Omental fat pad (tissue), 3 donors: ENCODE measurements at regions not wholly inside any gene's neighbourhood (a gene's known extent, or its start where the extent isn't known, plus 50 kb on each side); places are given as distances from the start of the nearest gene placed in this dataset.

Experiments
- ATAC-seq: fragments of 150-250 bp; one replicate; pipeline ENCODE4 v1.9.1; 2016; ENCODE audit warnings: mild to moderate bottlenecking, moderate library complexity; ENCODE audit not compliant: low FRiP score
- DNase-seq: peaks from one replicate; pipeline ENCODE4 v3.0.0-alpha.2; 2019; ENCODE audit warnings: low spot score
- CTCF ChIP-seq, 3 donors: fragments of 450-650 bp; IDR thresholded peaks; one replicate each; pipeline ENCODE4 v1.5.1; 2016 to 2017; ENCODE audit warnings: antibody characterized with exemption in 3 of 3, mild to moderate bottlenecking in 3 of 3, moderate library complexity in 2 of 3

- TF ChIP-seq CTCF (IDR thresholded peaks at IDR 0.05): no peak
- ATAC-seq (no peak), DNase-seq (no peak)
These were observed 64.1 kb upstream of the HRH2 start for GRCh38 chr5:175593794-175594193.

GRCh38 chr5:175595905-175596304, 62.0 kb upstream of the HRH2 start:
- ATAC-seq: no peak
- no peak for DNase-seq
- TF ChIP-seq CTCF (IDR thresholded peaks at IDR 0.05): no peak

- ATAC-seq (no peak), DNase-seq (no peak)
- TF ChIP-seq CTCF (IDR thresholded peaks at IDR 0.05): no peak
These were observed 61.1 kb upstream of the HRH2 start for GRCh38 chr5:175596761-175597189.

- ATAC-seq: no peak
- no peak for TF ChIP-seq CTCF (IDR thresholded peaks at IDR 0.05)
- no peak for DNase-seq
These were observed 60.2 kb upstream of the HRH2 start for GRCh38 chr5:175597718-175598117.

DNA sequence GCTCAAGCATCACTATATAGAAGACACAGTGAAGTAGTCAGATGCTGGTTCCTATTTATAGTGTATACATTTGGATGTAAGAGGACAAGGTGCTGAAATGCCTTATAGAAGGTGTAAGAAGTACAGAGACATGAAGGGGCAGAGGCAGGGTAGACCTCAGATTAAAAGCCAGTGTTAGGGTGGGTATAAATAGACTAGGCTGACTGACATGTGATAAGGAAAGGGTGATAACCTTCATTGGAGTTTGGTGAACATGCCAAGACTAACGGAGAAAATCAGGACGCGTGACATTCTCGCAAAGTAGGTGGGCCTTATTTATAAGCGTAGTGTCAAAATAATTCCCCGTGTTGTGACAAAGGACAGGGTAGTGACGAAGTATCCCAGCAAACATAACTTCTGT, 59.1 kb upstream of the HRH2 start:
- no peak for ATAC-seq
- no peak for TF ChIP-seq CTCF (IDR thresholded peaks at IDR 0.05)
- DNase-seq: no peak

DNA sequence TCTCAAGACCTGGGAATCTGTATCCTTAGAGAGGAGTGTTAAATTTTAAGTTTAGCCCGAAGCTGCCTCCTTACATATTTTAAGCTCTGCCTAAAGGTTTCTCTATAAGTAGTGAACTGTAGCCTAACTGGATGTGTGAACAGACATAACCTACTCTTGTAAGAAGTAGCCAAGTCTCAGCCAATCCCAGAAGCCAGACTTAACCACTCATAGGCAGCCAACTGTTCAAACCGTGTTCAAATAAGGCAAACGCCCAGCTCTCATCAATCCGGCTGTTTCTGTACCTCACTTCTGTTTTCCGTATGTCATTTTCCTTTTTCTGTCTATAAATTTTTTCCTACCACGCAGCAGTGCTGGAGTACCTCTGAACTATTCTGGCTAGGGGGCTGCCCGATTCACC, 58.7 kb upstream of the HRH2 start:
- no peak for TF ChIP-seq CTCF (IDR thresholded peaks at IDR 0.05)
- ATAC-seq: no peak

GRCh38 chr5:175603987-175604739, 53.7 kb upstream of the HRH2 start:
- DNase-seq: no peak
- no peak for ATAC-seq
- TF ChIP-seq CTCF (IDR thresholded peaks at IDR 0.05): no peak

More for the DNA sequence above, 58.7 kb upstream of the HRH2 start:
- DNase-seq: no peak
